NCI-H2081 (cell line): ENCODE measurements at regions not wholly inside any gene's neighbourhood (a gene's known extent, or its start where the extent isn't known, plus 50 kb on each side); places are given as distances from the start of the nearest gene placed in this dataset.
"Not testable (repeated sequence)": the region's sequence is repeated elsewhere in the genome, so short reads cannot be mapped to it uniquely, and the experiment has no call there.

ENCODE experiments used
- DNase-seq, 2 experiments: peaks; one replicate each; lab custom pipeline; 2025; lab: John Stamatoyannopoulos, UW

- DNase-seq, result not testable (repeated sequence)
Observed at GRCh38 chr5:71822065-71822464, 103.0 kb downstream of the CARTPT start.

- no peak for DNase-seq
Observed at GRCh38 chr5:71825992-71826391, 106.9 kb downstream of the CARTPT start.

GRCh38 chr5:71828291-71829040, 109.4 kb downstream of the CARTPT start:
- no peak for DNase-seq

- DNase-seq, result no peak
Observed at GRCh38 chr5:71829206-71829605, 110.1 kb downstream of the CARTPT start.

- peak; percentile 35 to 66 for DNase-seq
Observed at GRCh38 chr5:71830681-71831539, 111.8 kb downstream of the CARTPT start.

GRCh38 chr5:71832812-71833715, 114.0 kb downstream of the CARTPT start:
- DNase-seq, result no peak

- no peak for DNase-seq
Observed at GRCh38 chr5:71834601-71835000, 115.5 kb downstream of the CARTPT start.

- DNase-seq, result no peak
Observed at GRCh38 chr5:71836084-71836483, 117.0 kb downstream of the CARTPT start.

- DNase-seq, result no peak
Observed at GRCh38 chr5:71836559-71837112, 117.6 kb downstream of the CARTPT start.

- no peak for DNase-seq
Observed at GRCh38 chr5:71838286-71838685, 119.2 kb downstream of the CARTPT start.

- no peak for DNase-seq
Observed at GRCh38 chr5:71839096-71839884, 120.2 kb downstream of the CARTPT start.

GRCh38 chr5:71841107-71841506, 122.0 kb downstream of the CARTPT start:
- no peak for DNase-seq

GRCh38 chr5:71843111-71843510, 124.0 kb downstream of the CARTPT start:
- DNase-seq, result no peak

GRCh38 chr5:71844862-71845261, 125.8 kb downstream of the CARTPT start:
- DNase-seq, result no peak

- no peak for DNase-seq
Observed at GRCh38 chr5:71859515-71859914, 140.4 kb downstream of the CARTPT start.

- DNase-seq, result no peak
Observed at GRCh38 chr5:71860048-71860447, 141.0 kb downstream of the CARTPT start.

- no peak for DNase-seq
Observed at GRCh38 chr5:71861682-71862081, 142.6 kb downstream of the CARTPT start.

GRCh38 chr5:71862087-71862486, 143.0 kb downstream of the CARTPT start:
- no peak for DNase-seq

GRCh38 chr5:71862507-71863060, 143.5 kb downstream of the CARTPT start:
- DNase-seq, result no peak

- DNase-seq, result peak; percentile 40 to 63
Observed at GRCh38 chr5:71864730-71865601, 145.9 kb downstream of the CARTPT start.
